B cell (primary cell): ENCODE measurements at regions not wholly inside any gene's neighbourhood (a gene's known extent, or its start where the extent isn't known, plus 50 kb on each side); places are given as distances from the start of the nearest gene placed in this dataset.

Source experiments
- ATAC-seq: fragments of 200-7000 bp; cut with Tn5 transposase; one replicate; pipeline ENCODE4 v1.10.0; 2021; ENCODE audit warnings: low read depth, mild to moderate bottlenecking, moderate number of reproducible peaks, moderate library complexity
- CTCF ChIA-PET: fragments of 350-600 bp; sonication (Branson Sonifier 250); formaldehyde crosslinking; loops from one replicate; lab custom pipeline; 2021; ENCODE audit warnings: antibody characterized with exemption, inconsistent platforms; lab: Charles Lee
- POLR2A ChIA-PET: fragments of 350-600 bp; sonication (Branson Sonifier 250); formaldehyde crosslinking; loops from one replicate; lab custom pipeline; 2021; ENCODE audit warnings: antibody characterized with exemption; lab: Charles Lee
- DNase-seq: peaks from one replicate; pipeline ENCODE4 v3.0.0; 2013
- H2AFZ ChIP-seq: 2 replicates; pipeline ENCODE4 v1.6.1; 2012; ENCODE audit warnings: mild to moderate bottlenecking, low read depth, low read length; ENCODE audit not compliant: insufficient read depth, poor library complexity, severe bottlenecking
- H3K27ac ChIP-seq, 2 donors: 1 replicate in 1 of 2; 2 replicates in 1 of 2; pipeline ENCODE4 v1.5.1; 2012 to 2013; ENCODE audit warnings: low read length in 2 of 2, mild to moderate bottlenecking in 2 of 2, moderate library complexity in 1 of 2
- H3K27me3 ChIP-seq, 4 experiments: fragments of 200-600 bp in 1 of 4; sonication (generic) in 1 of 4; replicated peaks in 1 of 4; 1 replicate in 2 of 4; 2 replicates in 2 of 4; pipeline versions ENCODE4 v1.6.1 to v1.7.0; 2013 to 2016; ENCODE audit warnings: low read length in 3 of 4, mild to moderate bottlenecking in 2 of 4, mixed read lengths in 1 of 4, moderate library complexity in 1 of 4; ENCODE audit not compliant: insufficient read depth in 4 of 4, control insufficient read depth in 3 of 4; ENCODE audit errors: control extremely low read depth in 1 of 4
- H3K36me3 ChIP-seq, 2 experiments: replicated peaks in 1 of 2; 1 replicate in 1 of 2; 2 replicates in 1 of 2; pipeline versions ENCODE4 v1.6.1 to v1.7.1; 2013; ENCODE audit warnings: low read length in 1 of 2; ENCODE audit not compliant: insufficient read depth in 2 of 2, control insufficient read depth in 1 of 2; ENCODE audit errors: control extremely low read depth in 1 of 2, extremely low read depth in 1 of 2
- H3K4me1 ChIP-seq, 2 donors: fragments of 200-600 bp in 1 of 2; sonication (generic) in 1 of 2; 1 replicate in 1 of 2; 2 replicates in 1 of 2; pipeline versions ENCODE4 v1.5.1 to v1.6.1; 2013 to 2017; ENCODE audit warnings: low read length in 2 of 2; ENCODE audit not compliant: control insufficient read depth in 2 of 2, insufficient read depth in 2 of 2
- H3K4me2 ChIP-seq: replicated peaks from 2 replicates; pipeline ENCODE3; 2012; ENCODE audit warnings: mild to moderate bottlenecking, low read depth, low read length; ENCODE audit not compliant: poor library complexity, severe bottlenecking
- H3K4me3 ChIP-seq, 5 experiments: fragments of 200-600 bp in 1 of 5; sonication (generic) in 1 of 5; 1 replicate in 3 of 5; 2 replicates in 2 of 5; pipeline versions ENCODE4 v1.5.1 to v1.7.0; 2011 to 2016; ENCODE audit warnings: low read length in 4 of 5, mild to moderate bottlenecking in 4 of 5, low read depth in 2 of 5, control low read depth in 1 of 5, moderate library complexity in 1 of 5; ENCODE audit not compliant: insufficient read depth in 1 of 5; ENCODE audit errors: control extremely low read depth in 1 of 5, extremely low read depth in 1 of 5
- H3K79me2 ChIP-seq: fragments of 200-600 bp; sonication (generic); one replicate; pipeline ENCODE4 v1.6.0; 2016; ENCODE audit warnings: low read length; ENCODE audit not compliant: control insufficient read depth, insufficient read depth
- H3K9ac ChIP-seq: fragments of 200-600 bp; sonication (generic); 2 replicates; pipeline ENCODE4 v1.6.1; 2017; ENCODE audit warnings: mild to moderate bottlenecking, low read length, moderate library complexity
- H3K9me3 ChIP-seq, 3 donors: one replicate each; pipeline versions ENCODE4 v1.6.1 to v1.7.1; 2013; ENCODE audit warnings: low read length in 2 of 3; ENCODE audit not compliant: control insufficient read depth in 2 of 3, insufficient read depth in 1 of 3; ENCODE audit errors: control extremely low read depth in 1 of 3
- H4K20me1 ChIP-seq: 2 replicates; pipeline ENCODE4 v1.6.0; 2012; ENCODE audit warnings: mild to moderate bottlenecking, low read length; ENCODE audit not compliant: insufficient read depth, control insufficient read depth, poor library complexity, severe bottlenecking
- H3K27ac Mint-ChIP-seq: one replicate; pipeline ENCODE4 v1.8.0; 2021; ENCODE audit warnings: mixed read lengths
- H3K27me3 Mint-ChIP-seq: one replicate; pipeline ENCODE4 v1.8.0; 2021; ENCODE audit warnings: mixed read lengths
- H3K4me1 Mint-ChIP-seq: one replicate; pipeline ENCODE4 v1.8.0; 2021; ENCODE audit warnings: mixed read lengths
- H3K4me3 Mint-ChIP-seq: one replicate; pipeline ENCODE4 v1.8.0; 2021; ENCODE audit warnings: mixed read lengths
- H3K9me3 Mint-ChIP-seq: one replicate; pipeline ENCODE4 v1.8.0; 2022; ENCODE audit warnings: mixed read lengths; ENCODE audit not compliant: insufficient read depth
- EZH2 ChIP-seq: IDR thresholded peaks from 2 replicates; pipeline ENCODE4 v1.6.1; 2012; ENCODE audit warnings: borderline replicate concordance, low read depth, mild to moderate bottlenecking, moderate library complexity, low read length; ENCODE audit not compliant: insufficient read depth, poor library complexity, severe bottlenecking
- WGBS: methylation state at CpG from one replicate; pipeline ENCODE4 v1.1.5; 2013; ENCODE audit warnings: missing lambda C conversion rate; ENCODE audit not compliant: insufficient coverage; 5-methylcytosine and 5-hydroxymethylcytosine counted together
- intact Hi-C: fragments of 100-400 bp; cut with micrococcal nuclease; formaldehyde crosslinking; loops from one replicate; pipeline ENCODE4 v1.10.0; 2022
- TF ChIP-seq, protein P1 (sequence below): fragments of 200-600 bp; IDR thresholded peaks from one replicate; pipeline ENCODE4 v1.8.0; 2022; ENCODE audit warnings: antibody characterized with exemption, mild to moderate bottlenecking

GRCh38 chr4:81353861-81354260 lies 117.8 kb downstream of the RASGEF1B start:
- peaks cover 16% of the 10 kb centered on the region for H3K27me3 Mint-ChIP-seq
- intact Hi-C loops = no loop called here
- H3K9me3 ChIP-seq = no peaks in the 10 kb centered on the region
- TF ChIP-seq, protein P1, sequence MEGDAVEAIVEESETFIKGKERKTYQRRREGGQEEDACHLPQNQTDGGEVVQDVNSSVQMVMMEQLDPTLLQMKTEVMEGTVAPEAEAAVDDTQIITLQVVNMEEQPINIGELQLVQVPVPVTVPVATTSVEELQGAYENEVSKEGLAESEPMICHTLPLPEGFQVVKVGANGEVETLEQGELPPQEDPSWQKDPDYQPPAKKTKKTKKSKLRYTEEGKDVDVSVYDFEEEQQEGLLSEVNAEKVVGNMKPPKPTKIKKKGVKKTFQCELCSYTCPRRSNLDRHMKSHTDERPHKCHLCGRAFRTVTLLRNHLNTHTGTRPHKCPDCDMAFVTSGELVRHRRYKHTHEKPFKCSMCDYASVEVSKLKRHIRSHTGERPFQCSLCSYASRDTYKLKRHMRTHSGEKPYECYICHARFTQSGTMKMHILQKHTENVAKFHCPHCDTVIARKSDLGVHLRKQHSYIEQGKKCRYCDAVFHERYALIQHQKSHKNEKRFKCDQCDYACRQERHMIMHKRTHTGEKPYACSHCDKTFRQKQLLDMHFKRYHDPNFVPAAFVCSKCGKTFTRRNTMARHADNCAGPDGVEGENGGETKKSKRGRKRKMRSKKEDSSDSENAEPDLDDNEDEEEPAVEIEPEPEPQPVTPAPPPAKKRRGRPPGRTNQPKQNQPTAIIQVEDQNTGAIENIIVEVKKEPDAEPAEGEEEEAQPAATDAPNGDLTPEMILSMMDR = no peak
- TF ChIP-seq EZH2 = no peak
- no peak overlapping the region for H2AFZ ChIP-seq
- WGBS = 33% methylated on average over 1 of the region's 1 CpG
- no peak overlapping the region for H3K4me3 ChIP-seq
- ChIA-PET POLR2A (no interaction called here), CTCF (interaction anchor here (0.9 to 2.6 kb wide), 6 partner anchors 8 to 840 kb away, joined by 3 to 16 read pairs (median 4); no protein-coding TSS in a partner anchor)
- no peak overlapping the region for H3K27ac Mint-ChIP-seq
- H3K4me2 ChIP-seq = no peak overlapping the region
- H3K4me1 ChIP-seq = no peaks in the 10 kb centered on the region
- H3K9ac ChIP-seq = no peak overlapping the region
- no peaks in the 10 kb centered on the region for H3K4me1 Mint-ChIP-seq
- H3K27me3 ChIP-seq = no peaks in the 10 kb centered on the region
- no peak overlapping the region for H3K4me3 Mint-ChIP-seq
- no peak overlapping the region for H3K27ac ChIP-seq
- no peak for DNase-seq
- H3K9me3 Mint-ChIP-seq = no peaks in the 10 kb centered on the region
- H3K36me3 ChIP-seq = no peaks in the 10 kb centered on the region
- H4K20me1 ChIP-seq = no peaks in the 10 kb centered on the region
- H3K79me2 ChIP-seq = no peaks in the 10 kb centered on the region
- no peak for ATAC-seq

DNA sequence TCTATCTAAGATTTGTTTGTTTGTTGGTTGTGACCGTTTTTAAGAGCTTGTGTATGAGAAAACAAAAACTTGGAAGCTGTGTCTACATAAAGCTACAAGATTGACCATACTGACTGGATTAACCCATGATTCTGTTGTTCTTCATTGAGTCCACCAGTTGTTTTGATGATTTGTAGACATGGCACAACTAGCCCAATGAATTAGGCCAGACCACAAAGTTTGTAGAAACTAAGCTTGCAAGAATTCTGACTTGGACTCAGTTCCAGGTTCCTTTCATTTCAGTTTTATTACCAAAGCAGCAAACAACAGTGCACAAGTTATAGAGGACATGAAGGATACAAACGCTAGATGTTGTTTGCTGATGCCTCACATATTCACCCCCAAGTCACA lies 119.3 kb downstream of the RASGEF1B start:
- H3K4me1 Mint-ChIP-seq = no peaks in the 10 kb centered on the region
- Histone ChIP-seq H2AFZ (no peak overlapping the region), H3K36me3 (no peaks in the 10 kb centered on the region), H3K27ac (no peak overlapping the region), H3K9me3 (no peaks in the 10 kb centered on the region), H3K4me1 (no peaks in the 10 kb centered on the region), H3K4me2 (no peak overlapping the region), H4K20me1 (no peaks in the 10 kb centered on the region), H3K27me3 (no peaks in the 10 kb centered on the region), H3K79me2 (no peaks in the 10 kb centered on the region), H3K9ac (no peak overlapping the region), H3K4me3 (no peak overlapping the region)
- no peak for TF ChIP-seq EZH2
- TF ChIP-seq, protein P1 = no peak
- no peak overlapping the region for H3K4me3 Mint-ChIP-seq
- no peaks in the 10 kb centered on the region for H3K9me3 Mint-ChIP-seq
- CTCF ChIA-PET = interaction anchor here (0.8 to 2.7 kb wide), 16 partner anchors 8 to 990 kb away, joined by 3 to 30 read pairs (median 5); no protein-coding TSS in a partner anchor
- WGBS = no CpG with 5 or more reads among the region's 2 CpGs
- peaks cover 14% of the 10 kb centered on the region for H3K27me3 Mint-ChIP-seq
- no peak for ATAC-seq
- POLR2A ChIA-PET = no interaction called here
- no peak overlapping the region for H3K27ac Mint-ChIP-seq
- DNase-seq = no peak
- intact Hi-C loops = no loop called here
